Suppressor macrophage (primary cell): ENCODE measurements at regions not wholly inside any gene's neighbourhood (a gene's known extent, or its start where the extent isn't known, plus 50 kb on each side); places are given as distances from the start of the nearest gene placed in this dataset.
"Not testable (repeated sequence)": the region's sequence is repeated elsewhere in the genome, so short reads cannot be mapped to it uniquely, and the experiment has no call there.

Experiments used
- DNase-seq, 4 experiments: peaks; one replicate each; pipeline ENCODE4 v3.0.0-alpha.2; 2020 to 2022

- no peak for DNase-seq
These were observed 933.0 kb downstream of the TLE4 start for GRCh38 chr9:80504601-80505230.

GRCh38 chr9:80503671-80504281, 932.0 kb downstream of the TLE4 start:
- no peak for DNase-seq

GRCh38 chr9:80502306-80502705, 930.5 kb downstream of the TLE4 start:
- DNase-seq, result no peak

GRCh38 chr9:80501635-80502034, 929.9 kb downstream of the TLE4 start:
- DNase-seq, result no peak

- no peak for DNase-seq
These were observed 928.5 kb downstream of the TLE4 start for GRCh38 chr9:80500300-80500699.

- DNase-seq, result no peak
These were observed 926.3 kb downstream of the TLE4 start for GRCh38 chr9:80498001-80498555.

GRCh38 chr9:80496901-80497556, 925.3 kb downstream of the TLE4 start:
- no peak for DNase-seq

- DNase-seq, result no peak
These were observed 921.5 kb downstream of the TLE4 start for GRCh38 chr9:80493258-80493657.

GRCh38 chr9:80492221-80492620, 920.5 kb downstream of the TLE4 start:
- DNase-seq, result no peak

GRCh38 chr9:80491086-80491696, 919.4 kb downstream of the TLE4 start:
- DNase-seq, result no peak

- no peak for DNase-seq
These were observed 917.6 kb downstream of the TLE4 start for GRCh38 chr9:80489329-80489728.

GRCh38 chr9:80485420-80486250, 913.9 kb downstream of the TLE4 start:
- no peak for DNase-seq

GRCh38 chr9:80482251-80482650, 910.5 kb downstream of the TLE4 start:
- not testable (repeated sequence) for DNase-seq

- DNase-seq, result no peak
These were observed 895.9 kb downstream of the TLE4 start for GRCh38 chr9:80467632-80468031.

- no peak for DNase-seq
These were observed 893.8 kb downstream of the TLE4 start for GRCh38 chr9:80465556-80465955.

GRCh38 chr9:80449513-80449912, 877.7 kb downstream of the TLE4 start:
- DNase-seq, result no peak

GRCh38 chr9:80448996-80449395, 877.2 kb downstream of the TLE4 start:
- DNase-seq, result no peak

- DNase-seq, result no peak
These were observed 876.1 kb downstream of the TLE4 start for GRCh38 chr9:80447876-80448275.

GRCh38 chr9:80440724-80441123, 869.0 kb downstream of the TLE4 start:
- DNase-seq, result no peak

GRCh38 chr9:80437825-80438224, 866.1 kb downstream of the TLE4 start:
- DNase-seq, result no peak

- no peak for DNase-seq
These were observed 865.4 kb downstream of the TLE4 start for GRCh38 chr9:80437091-80437640.

- DNase-seq, result no peak
These were observed 863.8 kb downstream of the TLE4 start for GRCh38 chr9:80435591-80435990.
